Panc1 (cell line): ENCODE measurements at regions not wholly inside any gene's neighbourhood (a gene's known extent, or its start where the extent isn't known, plus 50 kb on each side); places are given as distances from the start of the nearest gene placed in this dataset.
"Not testable (repeated sequence)": the region's sequence is repeated elsewhere in the genome, so short reads cannot be mapped to it uniquely, and the experiment has no call there.

ENCODE experiments used
- ATAC-seq: fragments of 200-7000 bp; cut with Tn5 transposase; 2 replicates; pipeline ENCODE4 v1.9.1; 2020; ENCODE audit warnings: mild to moderate bottlenecking, moderate library complexity
- BruUV-seq: library from RNA; stranded (reverse); fragments of 400-500 nt; replicated peaks from 2 replicates; lab custom pipeline; 2021; lab: Mats Ljungman, UMichigan
- CTCF ChIA-PET: fragments of 300-600 bp; sonication (Branson Sonifier 250); formaldehyde crosslinking; loops from one replicate; lab custom pipeline; 2022; ENCODE audit warnings: antibody characterized with exemption; lab: Charles Lee
- POLR2A ChIA-PET: fragments of 300-600 bp; sonication (Branson Sonifier 250); formaldehyde crosslinking; loops from one replicate; lab custom pipeline; 2022; ENCODE audit warnings: antibody characterized with exemption; lab: Charles Lee
- DNase-seq: peaks from one replicate; pipeline ENCODE4 v3.0.0-alpha.2; 2010; ENCODE audit warnings: low read depth, low spot score
- H3K27ac ChIP-seq: 2 replicates; pipeline ENCODE4 v1.5.1; 2011; ENCODE audit warnings: mild to moderate bottlenecking, low read length, inconsistent platforms
- H3K27me3 ChIP-seq: fragments of 200-500 bp; sonication (Bioruptor generic); 2 replicates; pipeline ENCODE4 v1.6.0; 2014; ENCODE audit warnings: low read length, inconsistent platforms; ENCODE audit not compliant: control insufficient read depth, insufficient read depth
- H3K36me3 ChIP-seq: fragments of 200-500 bp; sonication (Bioruptor generic); 2 replicates; pipeline ENCODE4 v1.5.1; 2014; ENCODE audit warnings: inconsistent platforms, mild to moderate bottlenecking, low read length, moderate library complexity; ENCODE audit not compliant: control insufficient read depth, insufficient read depth
- H3K4me1 ChIP-seq: 2 replicates; pipeline ENCODE4 v1.5.1; 2011; ENCODE audit warnings: inconsistent platforms, mild to moderate bottlenecking, low read length, moderate library complexity; ENCODE audit not compliant: control insufficient read depth, insufficient read depth
- H3K4me3 ChIP-seq, 2 experiments: 2 replicates each; pipeline ENCODE4 v1.5.1; 2011 to 2012; ENCODE audit warnings: low read depth in 2 of 2, low read length in 2 of 2, mild to moderate bottlenecking in 2 of 2, inconsistent platforms in 1 of 2, moderate library complexity in 1 of 2
- H3K9me3 ChIP-seq: fragments of 200-500 bp; sonication (Bioruptor generic); 2 replicates; pipeline ENCODE4 v1.5.1; 2014; ENCODE audit warnings: low read depth, mild to moderate bottlenecking, inconsistent platforms, low read length, moderate library complexity; ENCODE audit not compliant: control insufficient read depth, insufficient read depth
- POLR2AphosphoS5 ChIP-seq: IDR thresholded peaks from 2 replicates; pipeline ENCODE4 v1.6.1; 2012; ENCODE audit warnings: mild to moderate bottlenecking, low read depth, low read length, moderate library complexity
- SIN3A ChIP-seq: IDR thresholded peaks from 2 replicates; pipeline ENCODE4 v1.6.1; 2012; ENCODE audit warnings: low read depth, mild to moderate bottlenecking, low read length, moderate library complexity, borderline replicate concordance; ENCODE audit not compliant: insufficient read depth
- TCF7L2 ChIP-seq: IDR thresholded peaks from 2 replicates; pipeline ENCODE4 v1.6.1; 2011; ENCODE audit warnings: mild to moderate bottlenecking, low read depth, low read length, inconsistent platforms
- in situ Hi-C: cut with HindIII; loops from 2 replicates; pipeline ENCODE4 v1.10.0; 2016; ENCODE audit warnings: low sequenced_read_pairs, low pct_unique_long_range_greater_than_20kb
- intact Hi-C: fragments of 100-400 bp; cut with micrococcal nuclease; formaldehyde crosslinking; loops from one replicate; pipeline ENCODE4 v1.10.0; 2022; ENCODE audit not compliant: unreplicated experiment
- TF ChIP-seq, protein P1 (sequence below), 2 experiments: IDR thresholded peaks; 2 replicates each; pipeline ENCODE4 v1.6.1; 2011 to 2012; ENCODE audit warnings: low read depth in 2 of 2, control low read depth in 1 of 2, low read length in 1 of 2, mild to moderate bottlenecking in 1 of 2, moderate library complexity in 1 of 2; ENCODE audit not compliant: insufficient read depth in 1 of 2
- TF ChIP-seq, protein P2 (sequence below): fragments of 450-650 bp; IDR thresholded peaks from 2 replicates; pipeline ENCODE4 v1.5.1; 2017; ENCODE audit warnings: mild to moderate bottlenecking

DNA sequence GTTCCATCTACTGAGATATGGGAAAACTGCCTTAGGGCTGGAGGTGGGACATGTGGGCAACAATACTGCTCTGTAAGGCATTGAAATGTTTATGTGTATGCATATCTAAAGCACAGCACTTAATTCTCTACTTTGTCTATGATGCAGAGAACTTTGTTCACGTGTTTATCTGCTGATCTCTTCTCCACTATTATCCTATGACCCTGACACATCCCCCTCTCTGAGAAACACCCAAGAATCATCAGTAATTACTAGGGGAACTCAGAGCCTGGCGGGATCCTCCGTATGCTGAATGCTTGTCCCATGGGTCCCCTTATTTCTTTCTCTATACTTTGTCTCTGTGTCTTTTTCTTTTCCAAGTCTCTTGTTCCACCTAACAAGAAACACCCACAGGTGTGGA, 63.8 kb downstream of the OR4A15 start:
- H3K36me3 ChIP-seq, CTCF ChIA-PET, ATAC-seq, POLR2A ChIA-PET, DNase-seq, H3K4me3 ChIP-seq, intact Hi-C loops, H3K27ac ChIP-seq, H3K27me3 ChIP-seq, in situ Hi-C loops, H3K4me1 ChIP-seq, H3K9me3 ChIP-seq, BruUV-seq: not testable (repeated sequence)

DNA sequence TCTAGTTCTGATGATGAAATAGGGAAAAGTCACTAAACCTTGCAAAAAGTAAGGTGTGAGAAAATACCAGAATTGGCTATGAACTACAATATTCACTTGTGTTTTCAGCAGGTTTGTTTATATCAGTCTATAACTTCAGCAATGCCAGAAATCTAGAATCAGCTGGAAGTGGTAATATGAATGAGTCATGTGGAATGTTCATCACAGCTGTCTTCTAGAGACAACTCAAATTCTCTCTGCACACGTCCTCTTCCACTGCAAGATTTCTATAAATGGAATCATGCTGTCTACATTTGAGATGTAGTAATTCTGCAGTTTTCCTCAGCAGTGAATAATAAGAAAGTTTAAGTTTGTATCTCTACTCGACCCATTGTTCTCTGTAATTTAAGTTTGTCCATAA, 89.9 kb downstream of the OR4A15 start:
- DNase-seq (no peak), ATAC-seq (no peak)
- BruUV-seq, result no TSS peak
- CTCF ChIA-PET, result no interaction called here
- no peak overlapping the region for H3K27ac ChIP-seq
- H3K4me1 ChIP-seq, result no peaks in the 10 kb centered on the region
- H3K27me3 ChIP-seq, result no peaks in the 10 kb centered on the region
- TF ChIP-seq, protein P1, sequence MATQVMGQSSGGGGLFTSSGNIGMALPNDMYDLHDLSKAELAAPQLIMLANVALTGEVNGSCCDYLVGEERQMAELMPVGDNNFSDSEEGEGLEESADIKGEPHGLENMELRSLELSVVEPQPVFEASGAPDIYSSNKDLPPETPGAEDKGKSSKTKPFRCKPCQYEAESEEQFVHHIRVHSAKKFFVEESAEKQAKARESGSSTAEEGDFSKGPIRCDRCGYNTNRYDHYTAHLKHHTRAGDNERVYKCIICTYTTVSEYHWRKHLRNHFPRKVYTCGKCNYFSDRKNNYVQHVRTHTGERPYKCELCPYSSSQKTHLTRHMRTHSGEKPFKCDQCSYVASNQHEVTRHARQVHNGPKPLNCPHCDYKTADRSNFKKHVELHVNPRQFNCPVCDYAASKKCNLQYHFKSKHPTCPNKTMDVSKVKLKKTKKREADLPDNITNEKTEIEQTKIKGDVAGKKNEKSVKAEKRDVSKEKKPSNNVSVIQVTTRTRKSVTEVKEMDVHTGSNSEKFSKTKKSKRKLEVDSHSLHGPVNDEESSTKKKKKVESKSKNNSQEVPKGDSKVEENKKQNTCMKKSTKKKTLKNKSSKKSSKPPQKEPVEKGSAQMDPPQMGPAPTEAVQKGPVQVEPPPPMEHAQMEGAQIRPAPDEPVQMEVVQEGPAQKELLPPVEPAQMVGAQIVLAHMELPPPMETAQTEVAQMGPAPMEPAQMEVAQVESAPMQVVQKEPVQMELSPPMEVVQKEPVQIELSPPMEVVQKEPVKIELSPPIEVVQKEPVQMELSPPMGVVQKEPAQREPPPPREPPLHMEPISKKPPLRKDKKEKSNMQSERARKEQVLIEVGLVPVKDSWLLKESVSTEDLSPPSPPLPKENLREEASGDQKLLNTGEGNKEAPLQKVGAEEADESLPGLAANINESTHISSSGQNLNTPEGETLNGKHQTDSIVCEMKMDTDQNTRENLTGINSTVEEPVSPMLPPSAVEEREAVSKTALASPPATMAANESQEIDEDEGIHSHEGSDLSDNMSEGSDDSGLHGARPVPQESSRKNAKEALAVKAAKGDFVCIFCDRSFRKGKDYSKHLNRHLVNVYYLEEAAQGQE (IDR thresholded peaks at IDR 0.05; ENCODE audit: insufficient read depth in 1 of 2, low read depth in 2 of 2, low read length in 1 of 2), result no peak
- TF ChIP-seq TCF7L2 (no peak), SIN3A (no peak), POLR2AphosphoS5 (no peak)
- TF ChIP-seq, protein P2, sequence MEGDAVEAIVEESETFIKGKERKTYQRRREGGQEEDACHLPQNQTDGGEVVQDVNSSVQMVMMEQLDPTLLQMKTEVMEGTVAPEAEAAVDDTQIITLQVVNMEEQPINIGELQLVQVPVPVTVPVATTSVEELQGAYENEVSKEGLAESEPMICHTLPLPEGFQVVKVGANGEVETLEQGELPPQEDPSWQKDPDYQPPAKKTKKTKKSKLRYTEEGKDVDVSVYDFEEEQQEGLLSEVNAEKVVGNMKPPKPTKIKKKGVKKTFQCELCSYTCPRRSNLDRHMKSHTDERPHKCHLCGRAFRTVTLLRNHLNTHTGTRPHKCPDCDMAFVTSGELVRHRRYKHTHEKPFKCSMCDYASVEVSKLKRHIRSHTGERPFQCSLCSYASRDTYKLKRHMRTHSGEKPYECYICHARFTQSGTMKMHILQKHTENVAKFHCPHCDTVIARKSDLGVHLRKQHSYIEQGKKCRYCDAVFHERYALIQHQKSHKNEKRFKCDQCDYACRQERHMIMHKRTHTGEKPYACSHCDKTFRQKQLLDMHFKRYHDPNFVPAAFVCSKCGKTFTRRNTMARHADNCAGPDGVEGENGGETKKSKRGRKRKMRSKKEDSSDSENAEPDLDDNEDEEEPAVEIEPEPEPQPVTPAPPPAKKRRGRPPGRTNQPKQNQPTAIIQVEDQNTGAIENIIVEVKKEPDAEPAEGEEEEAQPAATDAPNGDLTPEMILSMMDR, result no peak
- H3K4me3 ChIP-seq, result no peak overlapping the region
- H3K36me3 ChIP-seq, result no peaks in the 10 kb centered on the region
- POLR2A ChIA-PET, result no interaction called here
- in situ Hi-C loops (no loop called here), intact Hi-C loops (no loop called here)
- no peaks in the 10 kb centered on the region for H3K9me3 ChIP-seq

DNA sequence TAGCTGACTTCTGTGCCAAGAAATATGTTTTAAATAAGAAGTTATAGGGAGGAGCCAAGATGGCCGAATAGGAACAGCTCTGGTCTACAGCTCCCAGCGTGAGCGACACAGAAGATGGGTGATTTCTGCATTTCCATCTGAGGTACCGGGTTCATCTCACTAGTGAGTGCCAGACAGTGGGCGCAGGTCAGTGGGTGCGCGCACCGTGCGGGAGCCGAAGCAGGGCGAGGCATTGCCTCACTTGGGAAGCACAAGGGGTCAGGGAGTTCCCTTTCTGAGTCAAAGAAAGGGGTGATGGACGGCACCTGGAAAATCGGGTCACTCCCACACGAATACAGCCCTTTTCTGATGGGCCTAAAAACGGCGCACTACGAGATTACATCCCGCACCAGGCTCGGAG, 92.1 kb downstream of the OR4A15 start:
- H3K36me3 ChIP-seq, CTCF ChIA-PET, H3K27ac ChIP-seq, H3K9me3 ChIP-seq, ATAC-seq, H3K4me3 ChIP-seq, POLR2A ChIA-PET, H3K4me1 ChIP-seq, H3K27me3 ChIP-seq, BruUV-seq, intact Hi-C loops, in situ Hi-C loops, DNase-seq: not testable (repeated sequence)
